ENCODE measurements at regions not wholly inside any gene's neighbourhood (a gene's known extent, or its start where the extent isn't known, plus 50 kb on each side); places are given as distances from the start of the nearest gene placed in this dataset.

DNA sequence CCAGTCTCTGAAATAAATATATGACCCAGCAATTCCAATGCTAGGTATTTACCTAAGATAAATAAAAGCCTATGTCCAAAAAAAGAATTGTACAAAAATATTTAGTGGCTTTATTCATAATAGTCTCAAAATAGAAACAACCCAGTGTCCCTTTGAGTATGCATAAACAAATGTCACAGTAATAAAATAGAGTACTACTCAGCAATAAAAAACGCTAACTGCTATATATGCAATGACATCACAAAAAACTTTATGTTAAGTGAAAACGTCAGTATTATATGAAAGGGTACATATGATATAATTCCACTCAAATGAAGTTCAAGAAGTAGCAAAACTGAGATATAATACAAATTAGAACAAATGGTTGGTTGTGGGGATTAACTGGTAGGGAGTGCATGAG is 286.5 kb upstream of the MAN1A1 start:
- no peak for TF ChIP-seq CTCF (IDR thresholded peaks at IDR 0.05)
- no peak overlapping the region for H3K27ac ChIP-seq
- DNase-seq (ENCODE audit: low spot score) = no peak
- no peak overlapping the region for H3K4me3 ChIP-seq

GRCh38 chr6:119633461-119633860 is 283.9 kb upstream of the MAN1A1 start:
- no peak for TF ChIP-seq CTCF (IDR thresholded peaks at IDR 0.05)
- no peak for DNase-seq (ENCODE audit: low spot score)
- no peak overlapping the region for H3K27ac ChIP-seq
- H3K4me3 ChIP-seq = no peak overlapping the region

GRCh38 chr6:119630561-119631192 is 281.1 kb upstream of the MAN1A1 start:
- H3K27ac ChIP-seq = no peak overlapping the region

GRCh38 chr6:119628691-119629594 is 279.4 kb upstream of the MAN1A1 start:
- DNase-seq (ENCODE audit: low spot score) = no peak
- H3K27ac ChIP-seq = no peak overlapping the region

More at GRCh38 chr6:119630561-119631192, 281.1 kb upstream of the MAN1A1 start:
- no peak for DNase-seq (ENCODE audit: low spot score)
- H3K4me3 ChIP-seq = no peak overlapping the region
- no peak for TF ChIP-seq CTCF (IDR thresholded peaks at IDR 0.05)

DNA sequence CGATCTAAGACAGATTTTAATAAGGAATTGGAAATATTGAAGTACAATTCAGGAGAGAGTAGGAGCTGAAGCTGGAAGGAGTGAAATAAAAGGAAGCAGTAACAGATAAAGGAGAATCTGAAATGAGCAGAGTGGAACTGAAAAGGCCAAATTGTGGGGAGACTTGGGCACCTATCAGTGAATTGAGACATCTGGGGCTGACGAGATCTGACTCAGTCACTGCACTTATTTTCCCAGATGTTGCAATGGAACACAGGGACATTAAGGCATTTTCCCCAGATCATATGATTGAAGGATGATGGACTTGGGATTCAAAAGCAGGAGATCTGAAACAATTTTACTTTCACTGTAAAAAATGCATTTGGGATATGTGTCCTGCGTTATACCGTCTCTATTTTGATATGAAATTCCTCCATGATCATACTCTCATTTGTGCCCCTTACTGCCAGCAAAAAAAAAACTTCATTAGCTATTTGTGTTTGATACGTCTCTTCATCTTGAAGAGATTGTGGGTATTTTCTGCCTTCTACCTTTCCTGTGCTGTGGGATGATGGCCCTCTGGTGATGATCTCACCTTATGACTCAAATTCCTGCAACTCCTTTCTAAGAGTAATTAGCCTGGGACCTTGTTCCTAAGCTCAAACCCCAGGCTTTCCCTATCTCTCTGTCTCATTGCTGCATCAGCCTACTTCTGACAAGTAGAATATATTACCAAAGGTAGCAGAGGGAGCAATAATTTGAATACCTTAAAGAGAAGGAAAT is 278.5 kb upstream of the MAN1A1 start:
- no peak for DNase-seq (ENCODE audit: low spot score)
- no peak overlapping the region for H3K27ac ChIP-seq
- TF ChIP-seq CTCF (IDR thresholded peaks at IDR 0.05) = no peak

More at GRCh38 chr6:119628691-119629594, 279.4 kb upstream of the MAN1A1 start:
- no peak overlapping the region for H3K4me3 ChIP-seq
- TF ChIP-seq CTCF (IDR thresholded peaks at IDR 0.05) = no peak

GRCh38 chr6:119626884-119627619 is 277.5 kb upstream of the MAN1A1 start:
- DNase-seq (ENCODE audit: low spot score) = no peak
- H3K27ac ChIP-seq = no peak overlapping the region
- H3K4me3 ChIP-seq = no peak overlapping the region
- TF ChIP-seq CTCF (IDR thresholded peaks at IDR 0.05) = no peak

More for the DNA sequence above, 278.5 kb upstream of the MAN1A1 start:
- H3K4me3 ChIP-seq = no peak overlapping the region
